GM19452 (cell line): ENCODE measurements at regions not wholly inside any gene's neighbourhood (a gene's known extent, or its start where the extent isn't known, plus 50 kb on each side); places are given as distances from the start of the nearest gene placed in this dataset.
"Not testable (repeated sequence)": the region's sequence is repeated elsewhere in the genome, so short reads cannot be mapped to it uniquely, and the experiment has no call there.

Experiments used
- ATAC-seq: cut with Tn5 transposase; IDR thresholded peaks from one replicate; pipeline ENCODE4 v1.9.1; 2021; ENCODE audit not compliant: unreplicated experiment

DNA sequence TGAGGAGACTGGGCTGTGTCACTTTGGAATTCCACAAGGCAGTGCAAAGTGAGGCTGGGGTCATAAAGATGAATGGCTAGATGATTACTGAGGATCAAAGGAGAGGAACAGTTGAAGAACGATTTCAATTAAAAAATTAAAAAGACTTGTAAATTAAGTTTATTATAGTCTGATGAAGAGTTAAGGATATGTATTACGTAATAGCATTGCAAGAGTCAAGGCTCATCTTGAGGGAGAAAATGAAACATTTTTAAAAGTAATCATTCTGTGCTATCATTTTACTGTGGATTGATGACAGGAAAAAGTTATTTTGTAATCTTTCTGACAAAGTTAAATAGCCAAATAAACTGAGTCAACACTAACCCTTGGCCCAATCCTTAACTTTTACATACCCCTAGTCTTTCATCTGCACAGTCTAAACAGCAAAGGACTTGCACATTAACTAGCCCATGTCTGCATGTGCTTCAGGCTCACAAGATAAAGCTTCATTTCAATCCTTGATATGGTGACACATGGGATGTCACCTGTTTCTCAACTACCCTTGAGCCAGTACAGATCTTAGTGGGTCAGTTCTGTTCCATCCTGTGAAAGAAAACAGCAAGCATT lies 465.5 kb upstream of the CTSO start:
- no peak for ATAC-seq

GRCh38 chr4:156414406-156414805 lies 460.7 kb upstream of the CTSO start:
- ATAC-seq = no peak

DNA sequence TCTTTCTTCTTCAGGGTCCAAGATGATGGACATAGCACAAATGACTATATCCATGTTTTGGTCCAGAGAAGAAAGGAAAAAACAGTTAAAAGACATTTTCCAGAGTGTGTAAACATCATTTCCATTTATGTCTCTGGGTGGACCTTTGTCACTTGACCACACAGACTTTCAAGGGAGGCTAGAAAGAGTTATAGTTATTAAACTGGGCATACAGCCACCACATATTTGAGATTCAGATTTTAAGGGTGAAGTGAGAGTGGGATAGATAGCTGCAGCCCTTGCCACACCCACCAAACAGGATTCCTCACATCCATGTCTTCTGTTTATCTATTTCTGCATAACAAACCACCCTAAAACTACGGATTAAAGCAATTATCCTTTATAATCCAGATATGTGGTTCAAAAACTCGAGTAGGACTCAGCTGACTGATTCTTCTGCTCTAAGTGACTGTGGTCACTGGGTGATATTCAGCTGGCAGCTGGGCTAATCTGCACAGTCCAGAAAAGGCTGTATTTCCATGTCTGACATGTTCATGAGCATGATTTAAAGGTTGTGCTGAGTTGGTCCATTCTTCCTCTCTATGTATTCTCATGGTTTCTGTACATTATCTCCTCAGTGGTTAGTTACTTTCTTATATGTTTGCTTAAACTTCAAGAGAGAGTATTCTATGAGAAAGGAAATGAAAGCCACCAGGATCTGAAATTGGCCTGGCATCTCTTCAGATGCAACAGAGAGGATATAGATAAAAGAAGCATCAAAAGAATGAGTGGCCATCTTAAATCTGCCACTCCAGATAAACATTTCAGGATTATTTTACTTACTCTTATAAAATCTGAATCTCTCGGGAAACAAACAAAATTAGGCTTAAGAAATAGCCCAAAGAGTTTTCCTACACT lies 459.8 kb upstream of the CTSO start:
- no peak for ATAC-seq

GRCh38 chr4:156411531-156411930 lies 457.9 kb upstream of the CTSO start:
- ATAC-seq = no peak

DNA sequence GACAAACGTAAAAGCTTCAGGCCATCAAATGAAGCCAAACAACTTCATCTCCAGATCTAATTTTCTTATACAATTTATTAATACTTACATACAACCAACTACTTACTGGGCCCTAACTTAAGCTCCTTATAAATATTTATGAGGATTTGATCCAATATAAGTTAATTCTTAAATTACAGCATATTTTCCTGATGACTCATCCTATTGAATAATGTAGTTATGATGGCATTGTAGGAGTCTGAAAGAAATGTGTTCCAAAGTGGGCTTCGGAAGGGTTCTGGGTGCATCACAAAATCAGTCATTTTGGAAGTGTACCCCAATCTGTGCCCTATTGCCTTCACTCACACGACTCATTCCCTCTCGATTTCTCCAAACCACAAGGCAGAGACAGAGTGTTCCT lies 455.1 kb upstream of the CTSO start:
- ATAC-seq = no peak

- no peak for ATAC-seq
These were observed 447.7 kb upstream of the CTSO start for GRCh38 chr4:156401371-156401770.

- ATAC-seq = no peak
These were observed 442.9 kb upstream of the CTSO start for GRCh38 chr4:156396534-156396933.

DNA sequence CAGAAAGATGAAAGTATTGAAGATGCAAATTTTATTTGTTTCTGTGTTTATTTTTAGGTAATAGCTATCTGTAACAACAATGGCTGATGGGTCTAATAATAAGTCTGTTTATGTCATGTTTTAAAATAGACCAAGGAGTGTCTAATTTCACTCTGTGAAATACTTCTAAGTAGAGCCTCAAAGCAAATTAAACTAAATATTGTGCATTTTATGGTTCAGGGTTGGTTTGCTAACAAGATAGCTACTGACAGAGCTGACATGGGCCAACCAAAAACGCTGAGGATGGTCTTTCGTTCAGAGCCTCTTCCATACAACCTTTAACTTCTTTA lies 437.6 kb upstream of the CTSO start:
- ATAC-seq = no peak

DNA sequence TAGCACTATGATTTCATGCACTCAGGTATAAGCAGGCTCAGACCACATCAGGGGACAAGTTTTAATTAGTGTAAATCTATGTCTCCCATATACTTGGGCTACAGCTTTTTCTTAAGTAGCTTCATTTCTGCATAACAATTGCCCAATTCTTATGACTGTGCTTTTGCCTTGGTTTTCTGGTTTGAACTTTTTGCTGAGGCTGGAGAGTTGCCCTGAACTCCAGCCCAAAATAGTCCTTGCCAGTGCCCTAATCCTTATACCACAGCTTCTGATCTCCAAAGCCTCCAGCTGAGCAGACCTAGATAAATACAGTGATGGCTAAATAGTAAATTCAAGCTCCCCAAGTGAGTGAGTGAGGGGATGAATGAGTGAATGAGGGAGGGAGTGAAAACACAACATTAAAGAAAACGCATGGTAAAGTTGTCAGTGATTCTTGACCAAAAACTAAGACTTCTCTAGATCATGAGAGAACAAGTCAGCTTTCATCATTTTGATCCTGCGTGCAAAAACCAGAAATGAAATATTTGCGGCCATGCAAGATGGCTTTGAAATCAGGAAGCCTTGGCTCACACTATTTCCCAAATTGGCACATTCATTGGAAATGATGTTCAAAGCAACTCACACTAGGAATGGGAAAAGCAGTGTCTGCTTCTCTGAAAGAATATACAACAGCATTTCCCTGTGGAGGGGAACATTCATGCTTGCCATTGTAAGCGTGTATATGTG lies 437.1 kb upstream of the CTSO start:
- no peak for ATAC-seq

DNA sequence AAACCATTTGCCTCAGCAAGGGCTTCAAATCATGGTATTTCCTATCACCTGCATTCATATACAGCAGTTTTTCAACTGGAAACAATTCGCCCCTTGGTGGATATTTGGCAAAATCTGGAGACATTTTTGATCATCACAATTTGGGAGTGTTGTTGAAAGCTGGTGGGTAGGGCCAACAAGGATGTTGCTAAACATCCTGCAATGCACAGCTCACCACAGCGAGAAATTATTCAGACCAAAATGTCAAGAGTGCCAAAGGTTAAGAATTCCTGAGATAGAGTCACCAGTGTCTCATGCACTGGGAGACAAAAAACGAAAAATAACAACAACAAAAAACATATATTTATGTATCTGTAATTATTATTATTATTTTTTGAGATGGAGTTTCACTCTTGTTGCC lies 435.2 kb upstream of the CTSO start:
- ATAC-seq = no peak

DNA sequence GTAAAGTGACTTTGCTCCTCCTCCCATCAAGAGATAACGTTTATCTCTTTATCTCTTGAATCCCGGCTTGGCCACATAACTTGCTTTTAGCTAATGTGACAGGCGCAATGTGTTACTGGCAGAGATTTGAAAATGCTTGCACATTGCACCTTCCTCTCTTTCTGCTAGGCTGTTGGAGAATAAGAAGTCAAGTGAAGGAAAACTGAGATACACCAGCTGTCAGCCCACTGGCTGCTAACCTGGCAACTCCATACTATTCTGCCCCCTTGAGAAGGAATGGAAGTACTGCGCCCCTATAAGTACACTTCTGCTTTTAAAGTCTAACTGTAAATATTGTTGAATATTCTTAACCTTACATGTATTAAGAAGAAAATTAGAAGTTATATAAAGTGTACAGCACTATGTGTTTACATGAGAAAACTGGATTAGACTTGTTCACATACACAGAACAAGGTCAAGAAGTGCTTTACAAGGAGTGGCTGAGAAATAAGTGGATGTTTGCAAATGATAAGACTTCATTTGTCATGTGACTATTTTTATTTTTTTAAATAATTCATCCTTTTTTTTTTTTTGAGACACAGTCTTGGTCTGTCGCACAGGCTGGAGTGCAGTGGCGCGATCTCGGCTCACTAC lies 424.5 kb upstream of the CTSO start:
- no peak for ATAC-seq

- ATAC-seq = no peak
These were observed 423.5 kb upstream of the CTSO start for GRCh38 chr4:156377036-156377710.

- ATAC-seq = no peak
These were observed 421.2 kb upstream of the CTSO start for GRCh38 chr4:156374894-156375293.

- ATAC-seq = no peak
These were observed 420.4 kb upstream of the CTSO start for GRCh38 chr4:156374069-156374468.

DNA sequence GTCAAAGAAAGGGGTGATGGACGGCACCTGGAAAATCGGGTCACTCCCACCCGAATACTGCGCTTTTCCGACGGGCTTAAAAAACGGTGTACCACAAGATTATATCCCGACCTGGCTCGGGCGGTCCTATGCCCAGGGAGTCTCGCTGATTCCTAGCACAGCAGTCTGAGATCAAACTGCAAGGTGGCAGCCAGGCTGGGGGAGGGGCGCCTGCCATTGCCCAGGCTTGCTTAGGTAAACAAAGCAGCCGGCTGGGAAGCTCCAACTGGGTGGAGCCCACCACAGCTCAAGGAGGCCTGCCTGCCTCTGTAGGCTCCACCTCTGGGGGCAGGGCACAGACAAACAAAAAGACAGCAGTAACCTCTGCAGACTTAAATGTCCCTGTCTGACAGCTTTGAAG lies 413.8 kb upstream of the CTSO start:
- not testable (repeated sequence) for ATAC-seq

DNA sequence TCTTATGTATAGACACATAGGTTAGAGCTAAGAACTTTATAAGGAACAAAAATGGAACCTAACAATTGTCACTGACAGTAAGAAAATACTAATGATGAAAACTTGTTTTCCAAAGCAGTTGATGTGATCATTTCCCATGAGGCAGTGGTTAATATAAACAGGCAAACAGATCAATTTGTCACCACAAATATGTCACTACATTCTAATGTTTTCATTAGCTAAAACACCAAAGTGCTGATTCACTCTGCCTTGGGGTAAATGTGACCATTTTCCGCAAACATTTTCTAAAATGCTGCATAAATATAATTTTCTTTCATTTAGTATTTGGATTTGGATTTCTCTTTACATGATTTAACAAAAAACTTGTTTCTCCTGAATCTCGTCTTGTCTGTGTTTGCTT lies 408.9 kb upstream of the CTSO start:
- no peak for ATAC-seq

GRCh38 chr4:156347412-156348075 lies 393.9 kb upstream of the CTSO start:
- ATAC-seq = no peak

DNA sequence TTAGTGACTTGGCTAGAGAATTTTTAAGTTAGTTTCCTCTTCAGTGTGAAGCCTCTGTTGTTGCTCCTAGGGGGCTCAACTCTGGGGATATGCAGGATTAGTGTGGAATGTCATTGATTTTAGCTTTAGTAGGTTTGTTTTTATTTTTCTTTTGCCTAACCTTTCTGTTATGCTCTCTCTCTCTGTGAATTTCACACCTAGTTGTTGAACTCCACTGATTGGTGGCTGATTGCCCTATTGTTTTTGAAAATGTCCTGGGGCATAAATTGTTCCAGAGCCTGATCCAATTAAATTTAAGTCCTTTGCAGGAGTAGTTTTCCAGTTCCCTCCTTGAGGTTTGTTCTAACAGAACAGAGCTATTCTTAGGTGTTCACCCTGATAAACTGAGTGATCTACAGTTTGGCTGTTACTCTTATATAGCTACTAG lies 393.3 kb upstream of the CTSO start:
- ATAC-seq = no peak

- ATAC-seq = no peak
These were observed 390.7 kb upstream of the CTSO start for GRCh38 chr4:156344397-156344796.

DNA sequence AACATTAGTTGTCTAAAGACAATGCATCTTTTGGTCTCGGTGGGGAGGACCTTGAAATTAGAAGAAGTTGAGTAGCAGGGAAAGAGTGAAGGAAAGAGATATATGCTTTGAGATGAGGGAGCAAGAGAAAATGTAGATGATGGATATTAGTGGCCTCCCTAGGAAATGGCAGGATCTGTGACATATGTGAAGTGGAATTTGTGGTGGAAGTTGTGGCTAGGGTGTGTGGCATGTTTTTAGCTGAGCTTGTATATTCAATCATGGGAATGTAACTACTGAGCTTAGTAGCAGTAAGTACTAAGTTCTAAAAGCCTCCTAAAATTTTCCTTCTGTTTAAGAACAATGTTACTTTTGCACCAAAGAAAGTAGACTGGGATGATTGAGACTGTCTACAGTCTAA lies 382.8 kb upstream of the CTSO start:
- ATAC-seq = no peak

- ATAC-seq = no peak
These were observed 382.1 kb upstream of the CTSO start for GRCh38 chr4:156335721-156336120.
